Endothelial cell (in vitro differentiated cells): ENCODE measurements at regions not wholly inside any gene's neighbourhood (a gene's known extent, or its start where the extent isn't known, plus 50 kb on each side); places are given as distances from the start of the nearest gene placed in this dataset.

Experiments used
- DNase-seq: peaks from one replicate; pipeline ENCODE4 v3.0.0; 2021; ENCODE audit warnings: low spot score
- H3K27ac Mint-ChIP-seq: one replicate; pipeline ENCODE4 v1.8.0; 2021; ENCODE audit warnings: mixed read lengths, inconsistent platforms; ENCODE audit not compliant: unreplicated experiment
- H3K27me3 Mint-ChIP-seq: one replicate; pipeline ENCODE4 v1.8.0; 2021; ENCODE audit warnings: mild to moderate bottlenecking, moderate library complexity, mixed read lengths, inconsistent platforms; ENCODE audit not compliant: unreplicated experiment
- H3K36me3 Mint-ChIP-seq: one replicate; pipeline ENCODE4 v1.8.0; 2021; ENCODE audit warnings: mild to moderate bottlenecking, low read depth, mixed read lengths, inconsistent platforms; ENCODE audit not compliant: unreplicated experiment
- H3K4me1 Mint-ChIP-seq: one replicate; pipeline ENCODE4 v1.8.0; 2021; ENCODE audit warnings: mild to moderate bottlenecking, mixed read lengths, inconsistent platforms; ENCODE audit not compliant: unreplicated experiment
- H3K4me3 Mint-ChIP-seq: one replicate; pipeline ENCODE4 v1.8.0; 2021; ENCODE audit warnings: mild to moderate bottlenecking, mixed read lengths, inconsistent platforms; ENCODE audit not compliant: unreplicated experiment
- H3K9me3 Mint-ChIP-seq: one replicate; pipeline ENCODE4 v1.8.0; 2021; ENCODE audit warnings: mixed read lengths, inconsistent platforms; ENCODE audit not compliant: unreplicated experiment
- CTCF ChIP-seq: fragments of 200-600 bp; sonication (generic); IDR thresholded peaks from one replicate; pipeline ENCODE4 v1.5.0; 2021; ENCODE audit warnings: antibody characterized with exemption; ENCODE audit not compliant: unreplicated experiment

GRCh38 chr7:106430535-106431455, 146.0 kb upstream of the NAMPT start:
- Mint-ChIP-seq H3K9me3 (no peaks in the 10 kb centered on the region), H3K4me1 (no peaks in the 10 kb centered on the region), H3K27me3 (peaks cover 3% of the 10 kb centered on the region), H3K27ac (no peak overlapping the region), H3K36me3 (no peaks in the 10 kb centered on the region), H3K4me3 (no peak overlapping the region)
- no peak for DNase-seq
- TF ChIP-seq CTCF = no peak

GRCh38 chr7:106430103-106430502, 145.3 kb upstream of the NAMPT start:
- DNase-seq = no peak
- H3K4me1 Mint-ChIP-seq = no peaks in the 10 kb centered on the region
- no peak overlapping the region for H3K27ac Mint-ChIP-seq
- H3K27me3 Mint-ChIP-seq = peaks cover 3% of the 10 kb centered on the region
- no peaks in the 10 kb centered on the region for H3K9me3 Mint-ChIP-seq
- TF ChIP-seq CTCF = no peak
- no peak overlapping the region for H3K4me3 Mint-ChIP-seq
- H3K36me3 Mint-ChIP-seq = no peaks in the 10 kb centered on the region

GRCh38 chr7:106426803-106427202, 142.0 kb upstream of the NAMPT start:
- H3K36me3 Mint-ChIP-seq = no peaks in the 10 kb centered on the region
- no peak overlapping the region for H3K27ac Mint-ChIP-seq
- TF ChIP-seq CTCF = no peak
- DNase-seq = no peak
- H3K4me3 Mint-ChIP-seq = no peak overlapping the region
- H3K9me3 Mint-ChIP-seq = no peaks in the 10 kb centered on the region
- peaks cover 3% of the 10 kb centered on the region for H3K27me3 Mint-ChIP-seq
- H3K4me1 Mint-ChIP-seq = peaks cover 3% of the 10 kb centered on the region

GRCh38 chr7:106425017-106425719, 140.4 kb upstream of the NAMPT start:
- Mint-ChIP-seq H3K9me3 (no peaks in the 10 kb centered on the region), H3K36me3 (no peaks in the 10 kb centered on the region), H3K4me3 (no peak overlapping the region), H3K27me3 (peaks cover 3% of the 10 kb centered on the region), H3K27ac (no peak overlapping the region), H3K4me1 (peaks cover 3% of the 10 kb centered on the region)
- no peak for TF ChIP-seq CTCF
- DNase-seq = no peak
